ENCODE measurements at regions not wholly inside any gene's neighbourhood (a gene's known extent, or its start where the extent isn't known, plus 50 kb on each side); places are given as distances from the start of the nearest gene placed in this dataset.

GRCh38 chr2:42886921-42887320 lies 94.5 kb upstream of the HAAO start:
- DNase-seq = no peak

GRCh38 chr2:42882756-42883155 lies 90.4 kb upstream of the HAAO start:
- no peak for DNase-seq

- no peak for DNase-seq
These were observed 89.3 kb upstream of the HAAO start for GRCh38 chr2:42881732-42882131.

GRCh38 chr2:42880738-42881690 lies 88.6 kb upstream of the HAAO start:
- no peak for DNase-seq

GRCh38 chr2:42879913-42880737 lies 87.7 kb upstream of the HAAO start:
- DNase-seq = no peak

GRCh38 chr2:42879121-42879705 lies 86.8 kb upstream of the HAAO start:
- DNase-seq = no peak

GRCh38 chr2:42878581-42878980 lies 86.2 kb upstream of the HAAO start:
- no peak for DNase-seq

GRCh38 chr2:42877936-42878335 lies 85.6 kb upstream of the HAAO start:
- DNase-seq = no peak

- DNase-seq = no peak
These were observed 85.1 kb upstream of the HAAO start for GRCh38 chr2:42877511-42877910.

GRCh38 chr2:42876326-42876751 lies 84.0 kb upstream of the HAAO start:
- DNase-seq = no peak

GRCh38 chr2:42875880-42876279 lies 83.5 kb upstream of the HAAO start:
- no peak for DNase-seq

- DNase-seq = no peak
These were observed 82.8 kb upstream of the HAAO start for GRCh38 chr2:42874949-42875801.

GRCh38 chr2:42872721-42873120 lies 80.3 kb upstream of the HAAO start:
- DNase-seq = no peak

GRCh38 chr2:42871372-42871771 lies 79.0 kb upstream of the HAAO start:
- no peak for DNase-seq

- no peak for DNase-seq
These were observed 76.5 kb upstream of the HAAO start for GRCh38 chr2:42868874-42869273.

GRCh38 chr2:42868096-42868495 lies 75.7 kb upstream of the HAAO start:
- no peak for DNase-seq

- DNase-seq = no peak
These were observed 75.0 kb upstream of the HAAO start for GRCh38 chr2:42867093-42868065.

- no peak for DNase-seq
These were observed 73.8 kb upstream of the HAAO start for GRCh38 chr2:42865884-42866881.

- DNase-seq = no peak
These were observed 72.4 kb upstream of the HAAO start for GRCh38 chr2:42864641-42865280.

All from NCI-H2081 treated with DMSO at 0.1 percent for 48 hours (cell line).